ENCODE measurements at regions not wholly inside any gene's neighbourhood (a gene's known extent, or its start where the extent isn't known, plus 50 kb on each side); places are given as distances from the start of the nearest gene placed in this dataset.

DNA sequence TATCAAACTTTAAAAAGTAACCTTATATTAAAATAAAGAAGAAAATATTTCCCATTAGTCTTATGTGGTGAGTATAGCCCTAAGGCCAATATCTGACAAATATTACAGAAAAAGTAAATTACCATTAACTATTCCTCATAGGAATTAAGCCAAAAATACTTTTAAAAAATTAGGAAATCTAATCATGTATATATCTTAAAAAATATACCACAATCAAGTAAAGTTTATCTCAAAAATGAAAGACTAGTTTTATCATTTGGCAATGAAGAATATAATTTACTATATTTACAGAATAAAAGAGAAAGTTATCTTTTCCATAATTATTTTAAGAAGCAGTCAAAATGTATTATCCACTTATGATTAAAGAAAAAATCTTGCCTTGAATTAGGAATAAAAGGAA lies 458.8 kb upstream of the ZNF462 start:
- DNase-seq (ENCODE audit: extremely low read depth, low read depth, low spot score), result no peak

DNA sequence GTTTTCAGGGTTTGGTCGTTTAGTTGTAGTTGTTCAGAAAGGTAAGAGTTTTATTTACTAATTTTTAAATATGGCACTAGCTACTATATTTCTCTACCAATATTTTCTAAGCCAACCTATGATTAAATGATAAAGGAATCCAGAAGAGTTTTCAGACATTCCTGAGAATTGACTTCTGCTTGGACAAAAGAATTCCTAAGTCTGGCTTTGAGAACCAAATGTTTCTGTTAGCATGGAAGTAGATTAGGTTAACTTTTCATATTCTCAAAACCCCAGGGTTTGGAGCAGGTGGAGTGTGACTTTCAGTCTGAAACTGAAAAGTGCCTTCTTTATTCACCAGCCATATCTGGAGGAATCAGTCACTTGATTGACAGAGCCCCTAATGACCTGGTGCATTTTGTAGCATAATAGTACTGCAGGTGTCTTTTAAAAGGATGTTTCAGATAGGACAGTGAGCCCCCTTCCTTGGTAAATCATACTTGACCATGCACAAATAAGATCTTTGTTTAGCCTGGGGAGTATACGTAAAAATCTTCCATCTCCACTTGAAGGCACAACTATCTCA lies 457.0 kb upstream of the ZNF462 start:
- DNase-seq (ENCODE audit: extremely low read depth, low read depth, low spot score), result no peak

DNA sequence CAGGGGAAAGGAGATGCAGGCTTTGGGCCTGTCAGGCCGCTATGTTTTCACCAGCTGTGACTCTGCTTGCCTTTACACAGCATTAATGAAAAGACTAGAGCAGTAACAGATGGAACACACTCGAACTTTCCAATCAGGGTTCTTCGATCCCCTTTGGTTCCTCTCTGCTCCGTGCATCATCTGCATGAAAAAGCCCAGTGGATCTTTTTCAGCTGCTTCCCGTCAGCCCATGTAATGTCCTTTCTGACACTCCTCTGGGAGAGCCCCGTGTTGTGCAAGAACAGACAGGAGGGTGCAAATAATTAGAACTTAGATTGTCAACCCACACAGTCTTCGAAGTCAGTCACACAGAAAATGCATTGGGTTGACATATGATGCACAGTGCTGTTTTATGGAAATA lies 448.9 kb upstream of the ZNF462 start:
- DNase-seq (ENCODE audit: extremely low read depth, low read depth, low spot score), result no peak

- DNase-seq (ENCODE audit: extremely low read depth, low read depth, low spot score), result no peak
Measured at GRCh38 chr9:106417685-106418084, 445.3 kb upstream of the ZNF462 start.

DNA sequence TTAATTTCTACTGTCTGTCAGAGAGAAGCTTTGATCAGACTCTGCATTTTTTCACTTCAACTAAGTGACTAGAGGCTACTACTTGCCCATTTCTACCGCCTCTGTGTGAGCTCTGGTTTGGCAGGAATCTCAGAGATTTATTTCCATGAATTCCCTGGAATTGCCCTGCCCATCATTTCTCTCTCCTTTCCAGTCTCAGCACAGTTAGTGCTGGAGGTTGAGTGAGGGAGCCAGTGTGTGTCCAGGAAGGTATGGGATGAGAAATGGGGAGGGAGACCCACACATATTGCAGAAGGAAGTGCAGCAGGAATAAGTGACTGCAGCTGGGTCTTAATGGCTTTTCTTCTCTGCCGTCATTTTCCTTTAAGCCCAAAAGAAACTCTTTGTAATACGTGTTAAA lies 443.1 kb upstream of the ZNF462 start:
- DNase-seq (ENCODE audit: extremely low read depth, low read depth, low spot score), result no peak

DNA sequence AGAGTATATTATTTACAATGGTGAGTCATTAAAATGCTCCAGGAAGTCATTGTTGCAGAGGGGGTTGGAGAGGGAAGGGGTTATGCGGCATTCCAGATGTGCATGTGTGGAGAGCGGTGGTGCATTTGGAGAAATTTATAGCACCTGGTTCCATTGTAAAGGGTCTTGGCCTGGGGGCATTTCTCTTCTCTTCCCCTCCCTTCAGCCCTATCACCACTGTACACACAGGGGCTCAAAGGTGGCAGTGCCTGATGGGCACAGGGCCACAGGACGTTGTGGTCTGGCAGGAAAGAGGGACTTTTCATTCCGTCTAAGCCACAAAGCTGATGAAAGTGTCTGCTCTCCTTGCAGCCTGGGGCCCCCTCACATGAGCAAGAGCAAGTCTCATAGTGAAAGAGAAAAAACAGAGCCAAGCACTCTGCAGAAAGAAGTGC lies 442.4 kb upstream of the ZNF462 start:
- no peak for DNase-seq (ENCODE audit: extremely low read depth, low read depth, low spot score)

GRCh38 chr9:106421772-106422171 lies 441.2 kb upstream of the ZNF462 start:
- no peak for DNase-seq (ENCODE audit: extremely low read depth, low read depth, low spot score)

GRCh38 chr9:106423575-106423974 lies 439.4 kb upstream of the ZNF462 start:
- no peak for DNase-seq (ENCODE audit: extremely low read depth, low read depth, low spot score)

- DNase-seq (ENCODE audit: extremely low read depth, low read depth, low spot score), result no peak
Measured at GRCh38 chr9:106432631-106433030, 430.3 kb upstream of the ZNF462 start.

DNA sequence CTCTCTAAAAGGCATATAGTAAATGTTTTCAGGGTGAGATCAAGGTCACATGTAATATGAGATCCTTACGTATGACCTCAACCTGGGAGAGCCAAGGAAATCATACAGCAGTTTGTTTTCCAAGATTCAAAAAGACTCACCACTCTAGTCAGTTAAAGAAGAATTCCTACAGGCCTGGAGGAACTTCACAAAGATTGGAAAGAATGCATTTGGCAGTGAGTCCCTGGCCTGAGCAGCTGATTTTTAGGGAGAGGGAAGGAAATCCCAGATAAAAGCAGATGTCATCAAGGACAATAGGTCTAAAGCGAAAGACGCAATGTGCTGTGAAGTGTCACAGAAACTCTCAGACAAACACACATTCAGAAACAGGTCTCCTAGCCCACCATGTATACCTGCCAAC lies 424.0 kb upstream of the ZNF462 start:
- DNase-seq (ENCODE audit: extremely low read depth, low read depth, low spot score), result no peak

- no peak for DNase-seq (ENCODE audit: extremely low read depth, low read depth, low spot score)
Measured at GRCh38 chr9:106441283-106441682, 421.7 kb upstream of the ZNF462 start.

- DNase-seq (ENCODE audit: extremely low read depth, low read depth, low spot score), result no peak
Measured at GRCh38 chr9:106443520-106443919, 419.4 kb upstream of the ZNF462 start.

GRCh38 chr9:106445107-106445506 lies 417.9 kb upstream of the ZNF462 start:
- no peak for DNase-seq (ENCODE audit: extremely low read depth, low read depth, low spot score)

- no peak for DNase-seq (ENCODE audit: extremely low read depth, low read depth, low spot score)
Measured at GRCh38 chr9:106449336-106449927, 413.5 kb upstream of the ZNF462 start.

DNA sequence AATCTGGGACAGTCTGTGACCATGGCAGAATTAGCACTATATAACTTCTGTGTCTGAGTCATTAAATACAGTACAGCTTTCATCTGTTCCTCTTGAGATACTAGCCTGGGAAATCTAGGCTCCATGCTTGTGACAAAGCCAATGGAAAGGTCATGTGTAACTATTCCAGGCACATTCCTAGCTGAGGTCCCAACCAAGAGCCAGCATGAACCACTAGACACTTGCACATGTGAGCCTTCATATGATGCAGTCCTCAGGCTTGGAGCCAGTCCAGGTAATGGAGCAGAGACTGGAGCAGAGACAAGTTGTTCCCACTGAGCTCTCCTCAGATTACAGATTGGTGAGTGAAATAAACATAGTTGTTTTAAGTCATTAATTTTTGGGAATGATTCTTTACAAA lies 412.4 kb upstream of the ZNF462 start:
- no peak for DNase-seq (ENCODE audit: extremely low read depth, low read depth, low spot score)

DNA sequence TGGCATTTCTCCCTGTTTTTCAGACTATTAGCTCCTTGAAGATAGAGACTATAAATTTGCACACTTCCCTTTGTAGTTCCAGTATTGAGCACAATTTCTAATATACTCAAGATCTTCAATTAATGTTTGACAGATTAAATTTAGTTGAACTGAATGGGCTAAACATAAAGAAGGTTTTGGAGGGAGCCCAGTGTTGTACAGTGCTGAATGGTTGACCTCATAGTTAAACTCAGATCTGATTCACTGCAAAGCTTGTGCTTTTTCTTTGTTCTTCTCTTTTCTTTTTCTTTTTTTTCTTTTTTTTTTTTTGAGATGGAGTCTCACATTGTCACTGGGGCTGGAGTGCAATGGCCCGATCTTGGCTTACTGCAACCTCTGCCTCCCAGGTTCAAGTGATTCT lies 411.7 kb upstream of the ZNF462 start:
- no peak for DNase-seq (ENCODE audit: extremely low read depth, low read depth, low spot score)

DNA sequence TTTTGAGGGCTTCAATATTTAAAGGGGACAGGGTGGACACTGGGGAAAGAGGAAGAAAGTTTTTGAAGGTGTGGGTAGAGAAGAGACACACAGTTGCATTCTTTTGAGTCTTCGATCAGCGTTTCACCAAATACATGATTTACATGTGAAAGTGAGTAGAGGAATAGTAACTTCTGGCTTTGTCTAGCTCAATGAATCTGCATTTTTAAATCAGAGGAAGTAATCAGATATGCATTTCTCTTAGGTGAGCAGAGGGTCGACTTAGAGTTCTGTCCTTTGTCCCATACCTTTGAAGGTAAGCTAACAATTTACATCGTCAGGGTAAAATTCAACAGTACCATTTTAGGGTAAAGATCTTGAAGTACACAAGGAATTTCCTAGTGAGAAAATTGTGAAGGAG lies 406.4 kb upstream of the ZNF462 start:
- DNase-seq (ENCODE audit: extremely low read depth, low read depth, low spot score), result no peak

DNA sequence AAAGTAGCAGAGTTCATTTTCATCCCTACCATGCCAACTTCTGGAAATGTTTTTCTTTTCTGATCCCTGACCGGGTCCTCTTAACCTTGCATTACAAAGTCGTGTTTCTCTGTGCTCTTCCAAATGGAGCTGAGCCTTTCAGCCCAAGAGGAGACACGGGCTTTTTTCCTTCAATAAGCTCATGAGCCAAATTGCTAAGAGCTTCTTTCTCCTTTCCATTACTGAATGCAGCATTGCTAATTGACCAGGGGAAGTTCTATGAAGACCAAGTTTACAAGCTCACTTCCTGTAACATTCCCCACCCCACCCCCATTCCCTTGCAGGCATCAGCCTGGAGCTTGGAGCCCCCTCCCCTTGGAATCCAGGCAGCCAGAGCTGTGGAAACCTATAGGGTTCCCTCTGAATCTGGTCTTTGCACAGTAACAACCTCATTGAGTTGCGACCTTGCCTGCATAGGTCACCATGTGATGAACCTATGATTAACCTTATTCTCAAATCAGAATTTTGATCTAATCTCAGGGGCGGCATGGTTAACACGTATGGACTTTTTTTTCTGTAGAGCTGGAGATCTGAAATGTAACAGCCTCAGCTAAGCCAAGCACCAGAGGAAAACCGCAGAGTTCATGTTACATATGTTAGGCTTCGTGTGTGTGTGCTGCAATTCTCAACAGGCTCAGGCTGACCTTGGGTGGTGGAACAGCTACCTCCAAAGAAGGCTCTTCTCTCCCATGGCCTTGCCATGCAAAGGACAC lies 395.7 kb upstream of the ZNF462 start:
- DNase-seq (ENCODE audit: extremely low read depth, low read depth, low spot score), result no peak

DNA sequence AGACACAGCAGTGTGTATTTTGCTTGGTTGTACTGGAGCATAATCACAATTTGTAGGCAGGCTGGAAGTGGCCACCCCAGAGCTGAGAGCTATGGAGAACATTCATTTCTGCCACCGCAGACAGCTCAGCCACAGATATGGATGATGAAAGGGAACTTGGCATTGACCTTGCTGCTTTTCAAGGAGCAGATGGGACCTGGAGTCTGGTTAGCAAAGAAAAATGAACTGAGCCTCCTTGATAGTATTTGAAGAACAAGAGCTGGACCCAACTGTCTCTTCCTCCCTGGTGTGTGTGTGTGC lies 395.2 kb upstream of the ZNF462 start:
- DNase-seq (ENCODE audit: extremely low read depth, low read depth, low spot score), result no peak

DNA sequence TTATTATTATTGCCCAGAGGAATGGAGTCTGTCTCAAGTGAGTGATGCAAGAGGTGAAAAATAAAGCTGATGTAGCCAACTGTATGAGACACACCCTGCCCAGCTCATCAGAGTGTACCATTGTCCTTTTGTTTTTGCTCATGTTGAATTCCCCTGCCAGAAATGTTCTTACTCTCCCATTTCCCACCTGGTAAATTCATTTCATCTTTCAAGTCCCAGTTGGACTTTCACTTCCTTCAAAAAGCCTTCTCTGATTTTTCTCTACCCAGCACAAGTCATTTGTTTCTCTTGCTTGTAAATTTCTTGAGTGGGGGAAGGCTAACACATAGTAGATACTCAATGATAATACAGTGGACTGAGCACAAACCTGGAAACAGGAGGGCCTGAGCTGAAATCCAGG lies 394.5 kb upstream of the ZNF462 start:
- DNase-seq (ENCODE audit: extremely low read depth, low read depth, low spot score), result no peak

DNA sequence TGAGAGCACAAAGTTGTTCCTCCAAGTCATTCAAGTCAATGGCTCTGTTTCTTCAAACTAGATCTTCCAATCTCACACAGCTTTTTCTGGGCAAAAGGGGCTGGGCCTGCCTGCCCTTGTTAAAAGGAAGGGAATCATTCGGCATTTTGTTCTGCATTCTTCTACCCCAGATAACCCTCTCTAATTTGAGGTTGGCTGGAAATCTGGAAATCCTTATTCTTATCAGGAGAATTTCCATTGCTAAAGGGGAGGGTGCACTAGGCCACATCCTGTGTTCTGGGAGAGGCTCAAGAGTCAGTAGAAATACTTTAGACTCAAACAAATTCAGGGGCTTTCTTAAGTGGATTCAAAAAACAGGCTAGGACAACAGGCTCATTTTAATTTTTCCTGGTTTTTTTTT lies 384.7 kb upstream of the ZNF462 start:
- DNase-seq (ENCODE audit: extremely low read depth, low read depth, low spot score), result no peak

DNA sequence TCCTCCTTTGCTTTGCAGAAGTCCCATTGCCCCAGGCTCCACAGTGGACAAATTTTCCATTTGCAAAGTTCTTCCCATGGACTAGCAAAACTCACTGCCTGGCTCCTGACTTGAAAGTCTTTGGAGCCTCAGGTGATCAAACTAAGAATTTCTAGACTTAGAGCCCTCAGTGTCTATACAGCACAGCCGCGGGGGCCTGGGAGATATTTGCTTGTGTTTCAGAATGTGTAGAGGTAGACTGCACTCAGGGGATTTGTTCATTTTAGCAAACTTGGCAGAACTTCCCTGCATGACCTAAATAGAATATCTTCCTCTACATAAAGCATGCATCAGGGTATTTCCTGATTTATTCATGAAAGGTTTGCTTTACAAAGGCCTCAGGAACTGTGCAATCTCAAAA lies 384.2 kb upstream of the ZNF462 start:
- DNase-seq (ENCODE audit: extremely low read depth, low read depth, low spot score), result no peak

GRCh38 chr9:106479679-106480078 lies 383.3 kb upstream of the ZNF462 start:
- DNase-seq (ENCODE audit: extremely low read depth, low read depth, low spot score), result no peak
